IPS-18a (cell line): ENCODE measurements at regions not wholly inside any gene's neighbourhood (a gene's known extent, or its start where the extent isn't known, plus 50 kb on each side); places are given as distances from the start of the nearest gene placed in this dataset.

Experiments used
- H3K27ac ChIP-seq: one replicate; pipeline ENCODE4 v1.5.1; 2013; ENCODE audit warnings: low read length
- H3K27me3 ChIP-seq: one replicate; pipeline ENCODE4 v1.6.1; 2013; ENCODE audit warnings: mild to moderate bottlenecking, low read length; ENCODE audit not compliant: control insufficient read depth, insufficient read depth
- H3K36me3 ChIP-seq: one replicate; pipeline ENCODE4 v1.6.1; 2013; ENCODE audit warnings: low read depth, low read length; ENCODE audit not compliant: control insufficient read depth
- H3K4me1 ChIP-seq: one replicate; pipeline ENCODE4 v1.6.1; 2013; ENCODE audit warnings: low read depth, low read length; ENCODE audit not compliant: control insufficient read depth
- H3K4me3 ChIP-seq: one replicate; pipeline ENCODE4 v1.5.1; 2013; ENCODE audit warnings: low read length
- H3K9ac ChIP-seq: one replicate; pipeline ENCODE4 v1.6.1; 2013; ENCODE audit warnings: mild to moderate bottlenecking, low read length, moderate library complexity
- H3K9me3 ChIP-seq: one replicate; pipeline ENCODE4 v1.6.1; 2013; ENCODE audit warnings: low read depth, low read length; ENCODE audit not compliant: control insufficient read depth

DNA sequence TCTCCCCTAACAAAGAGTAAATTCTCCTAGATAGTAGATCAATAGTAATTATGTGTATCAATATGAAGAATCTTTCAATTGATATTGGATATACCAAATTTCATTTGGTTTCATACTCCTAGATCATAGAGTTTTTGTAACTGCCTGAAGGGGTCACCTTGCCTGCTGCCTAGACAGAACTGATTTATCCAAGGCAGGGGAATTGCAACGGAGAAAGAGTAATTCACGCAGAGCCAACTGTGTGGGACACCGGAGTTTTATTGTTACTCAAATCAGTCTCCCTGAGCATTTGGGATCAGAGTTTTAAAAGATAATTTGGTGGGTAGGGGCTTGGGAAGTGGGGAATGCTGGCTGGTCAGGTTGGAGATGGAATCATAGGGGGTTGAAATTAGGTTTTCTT is 92.2 kb upstream of the SLC8A1 start:
- Histone ChIP-seq H3K4me1 (peaks cover 17% of the 10 kb centered on the region), H3K9ac (no peak overlapping the region), H3K27me3 (no peaks in the 10 kb centered on the region), H3K27ac (no peak overlapping the region), H3K36me3 (no peaks in the 10 kb centered on the region), H3K4me3 (no peak overlapping the region), H3K9me3 (no peaks in the 10 kb centered on the region)

DNA sequence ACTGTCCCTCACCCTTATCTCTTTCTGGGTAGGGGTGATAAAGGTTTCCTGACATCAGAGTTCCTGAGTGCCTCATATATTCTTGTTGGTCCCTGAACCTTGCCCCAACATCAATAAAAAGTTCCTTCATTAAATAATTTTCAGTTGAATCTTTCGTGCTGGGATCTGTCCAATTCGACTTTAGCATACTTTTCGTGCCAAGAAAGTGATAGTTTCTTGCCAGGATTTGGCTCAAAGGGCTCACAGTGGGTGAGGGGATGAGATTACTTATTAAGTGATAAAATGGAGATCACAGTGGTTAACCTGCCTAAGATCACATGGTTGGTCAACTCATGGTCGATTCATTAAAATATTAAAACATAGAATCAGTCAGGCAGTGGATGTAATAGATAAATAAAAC is 93.8 kb upstream of the SLC8A1 start:
- H3K27ac ChIP-seq = no peak overlapping the region
- H3K9me3 ChIP-seq = no peaks in the 10 kb centered on the region
- no peaks in the 10 kb centered on the region for H3K36me3 ChIP-seq
- H3K4me3 ChIP-seq = no peak overlapping the region
- no peak overlapping the region for H3K9ac ChIP-seq
- H3K4me1 ChIP-seq = peaks cover 17% of the 10 kb centered on the region
- no peaks in the 10 kb centered on the region for H3K27me3 ChIP-seq

DNA sequence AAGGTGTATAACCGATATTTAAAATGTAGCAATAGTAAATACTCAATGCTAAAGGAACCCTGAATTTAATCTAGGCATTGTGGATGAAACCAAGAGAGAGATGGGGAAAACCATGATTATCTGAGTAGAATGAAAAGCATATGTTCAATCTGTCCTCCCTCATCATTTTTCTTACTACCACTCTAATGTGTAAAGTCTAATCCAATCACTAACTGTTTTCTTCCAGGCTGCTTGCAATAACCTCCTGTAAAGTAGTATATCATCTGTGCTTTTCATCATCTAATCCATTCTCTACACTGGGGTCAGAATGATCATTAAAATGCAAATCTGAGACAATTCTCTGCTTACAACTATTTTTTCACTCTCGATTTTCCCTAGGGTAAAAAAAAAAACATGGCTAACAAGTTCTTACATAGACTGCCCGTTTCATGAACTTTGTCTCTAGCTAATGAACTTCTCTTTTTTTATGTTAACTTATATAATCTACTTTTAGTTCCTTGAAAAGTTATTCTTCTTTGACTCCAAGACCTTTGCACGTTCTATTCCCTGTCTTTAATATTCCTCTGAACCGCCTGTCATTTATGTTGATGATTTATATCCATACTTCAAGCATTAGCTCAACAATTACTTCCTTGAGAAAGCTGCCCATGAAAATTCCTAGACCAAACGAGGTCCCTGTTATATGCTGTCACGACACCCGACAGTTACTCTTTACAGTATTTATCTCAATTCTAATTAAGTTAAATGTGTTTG is 94.7 kb upstream of the SLC8A1 start:
- Histone ChIP-seq H3K9me3 (no peaks in the 10 kb centered on the region), H3K27me3 (no peaks in the 10 kb centered on the region), H3K9ac (no peak overlapping the region)

DNA sequence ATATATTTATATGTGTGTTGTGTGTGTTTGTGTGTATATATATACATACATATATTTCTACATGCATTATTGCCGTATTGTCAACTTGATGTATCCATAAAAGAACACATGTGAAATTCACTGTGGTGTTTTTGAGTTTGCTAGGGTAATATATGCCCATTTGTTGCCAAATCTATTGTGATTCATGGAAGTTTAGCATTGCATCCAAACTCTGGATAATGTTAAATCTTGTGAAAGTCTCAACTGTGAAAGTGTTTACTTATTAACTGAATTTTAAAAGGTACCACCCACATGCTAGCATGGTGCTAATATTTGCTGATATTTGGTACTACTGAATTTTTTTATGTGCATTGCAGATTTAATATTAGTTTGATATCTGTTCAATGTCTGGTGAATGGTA is 96.6 kb upstream of the SLC8A1 start:
- Histone ChIP-seq H3K27me3 (no peaks in the 10 kb centered on the region), H3K4me3 (no peak overlapping the region), H3K36me3 (no peaks in the 10 kb centered on the region), H3K9me3 (no peaks in the 10 kb centered on the region), H3K27ac (no peak overlapping the region), H3K9ac (no peak overlapping the region), H3K4me1 (peaks cover 16% of the 10 kb centered on the region)

More for the DNA sequence above, 94.7 kb upstream of the SLC8A1 start:
- Histone ChIP-seq H3K4me3 (no peak overlapping the region), H3K4me1 (peaks cover 17% of the 10 kb centered on the region), H3K27ac (no peak overlapping the region), H3K36me3 (no peaks in the 10 kb centered on the region)

DNA sequence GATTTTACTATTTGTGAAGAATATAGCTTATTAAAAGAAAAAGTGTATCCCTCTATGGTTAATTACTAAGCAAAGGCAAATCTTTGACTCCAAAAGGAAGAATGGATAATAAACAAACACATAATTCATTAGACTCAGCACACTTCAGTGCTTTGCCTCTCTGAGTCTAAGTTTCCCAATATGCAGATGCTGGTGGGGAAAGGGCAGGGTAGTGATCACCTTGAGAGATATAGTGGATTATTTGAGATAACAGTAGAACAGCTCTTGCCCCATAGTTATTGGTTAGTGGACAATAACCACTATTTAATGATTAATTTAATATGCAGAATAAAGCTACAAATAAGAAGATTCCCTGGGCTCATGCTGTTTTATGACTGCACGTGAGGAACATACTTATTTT is 98.2 kb upstream of the SLC8A1 start:
- Histone ChIP-seq H3K4me1 (peaks cover under 1% of the 10 kb centered on the region), H3K27ac (no peak overlapping the region), H3K9ac (no peak overlapping the region), H3K27me3 (no peaks in the 10 kb centered on the region), H3K36me3 (no peaks in the 10 kb centered on the region), H3K4me3 (no peak overlapping the region), H3K9me3 (no peaks in the 10 kb centered on the region)

DNA sequence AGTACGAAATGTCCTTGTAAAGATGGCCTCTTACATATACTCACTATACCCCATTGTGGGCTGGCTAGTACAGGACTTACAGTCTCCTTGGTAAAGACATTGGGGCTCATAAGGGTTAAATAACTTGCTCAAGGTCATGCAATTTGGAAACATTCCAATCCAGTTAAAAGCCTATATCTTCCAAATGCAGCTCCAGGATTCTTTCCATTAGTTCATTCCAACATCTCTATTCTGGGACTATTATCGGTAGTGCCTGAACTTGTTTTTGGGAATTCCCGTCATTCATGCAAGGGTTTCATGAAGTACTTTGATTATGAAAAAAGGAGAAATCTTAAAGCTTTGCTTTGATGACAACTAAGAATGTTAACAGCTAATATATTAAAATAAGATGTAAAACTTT is 99.2 kb upstream of the SLC8A1 start:
- Histone ChIP-seq H3K36me3 (no peaks in the 10 kb centered on the region), H3K4me3 (no peak overlapping the region), H3K27me3 (no peaks in the 10 kb centered on the region), H3K27ac (no peak overlapping the region), H3K9ac (no peak overlapping the region), H3K9me3 (no peaks in the 10 kb centered on the region), H3K4me1 (no peaks in the 10 kb centered on the region)

DNA sequence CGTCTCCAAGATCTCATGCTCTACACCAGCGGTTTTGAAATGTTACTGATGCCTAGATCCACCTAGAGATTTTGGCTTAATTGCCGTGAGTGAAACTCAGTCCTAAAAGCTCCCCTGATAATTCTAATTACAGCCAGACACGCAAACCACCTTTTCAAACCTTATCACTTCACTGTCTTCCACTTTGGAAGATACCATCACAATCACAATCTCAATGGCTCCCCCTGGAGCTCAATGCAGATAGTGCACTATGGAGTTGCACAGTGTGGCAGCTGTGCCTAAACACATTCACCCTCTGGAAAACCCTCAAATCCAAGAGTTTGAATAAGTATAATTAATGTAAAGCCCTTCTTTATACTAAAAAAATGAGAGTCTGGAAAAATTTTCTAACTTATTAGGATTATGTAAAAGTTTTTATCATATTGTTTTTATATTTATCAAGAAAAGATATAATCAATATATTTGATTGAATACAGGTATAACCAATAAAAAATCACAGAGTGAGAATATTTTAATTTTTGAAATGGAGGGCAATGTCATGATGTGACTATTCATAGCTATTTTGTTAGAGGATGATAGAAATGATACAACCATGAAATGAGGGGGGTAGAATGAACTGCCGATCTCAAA is 102.9 kb upstream of the SLC8A1 start:
- Histone ChIP-seq H3K4me1 (no peaks in the 10 kb centered on the region), H3K9ac (no peak overlapping the region), H3K9me3 (no peaks in the 10 kb centered on the region), H3K4me3 (no peak overlapping the region), H3K36me3 (no peaks in the 10 kb centered on the region), H3K27me3 (no peaks in the 10 kb centered on the region), H3K27ac (no peak overlapping the region)

DNA sequence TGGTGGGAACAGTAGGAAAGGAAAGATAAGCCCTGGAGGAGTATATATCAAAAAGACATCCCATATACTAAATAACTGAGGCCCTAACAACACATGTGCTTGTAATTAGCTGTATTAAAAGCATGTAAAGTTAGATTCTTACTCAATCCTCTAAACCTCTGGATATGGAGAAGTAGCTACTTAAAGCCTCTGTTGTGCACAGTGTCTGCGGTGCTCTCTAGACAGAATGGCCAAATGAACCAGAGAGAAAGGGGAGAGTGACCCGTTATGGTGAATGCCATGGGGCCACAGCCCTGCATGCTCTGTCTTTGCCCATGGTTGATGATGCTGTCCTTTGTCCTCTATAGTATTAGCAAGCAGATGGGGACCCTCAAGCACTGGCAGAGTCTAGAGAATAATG is 104.4 kb upstream of the SLC8A1 start:
- H3K9ac ChIP-seq = no peak overlapping the region
- no peaks in the 10 kb centered on the region for H3K9me3 ChIP-seq
- no peaks in the 10 kb centered on the region for H3K27me3 ChIP-seq
- no peaks in the 10 kb centered on the region for H3K36me3 ChIP-seq
- no peak overlapping the region for H3K4me3 ChIP-seq
- no peaks in the 10 kb centered on the region for H3K4me1 ChIP-seq
- H3K27ac ChIP-seq = no peak overlapping the region

DNA sequence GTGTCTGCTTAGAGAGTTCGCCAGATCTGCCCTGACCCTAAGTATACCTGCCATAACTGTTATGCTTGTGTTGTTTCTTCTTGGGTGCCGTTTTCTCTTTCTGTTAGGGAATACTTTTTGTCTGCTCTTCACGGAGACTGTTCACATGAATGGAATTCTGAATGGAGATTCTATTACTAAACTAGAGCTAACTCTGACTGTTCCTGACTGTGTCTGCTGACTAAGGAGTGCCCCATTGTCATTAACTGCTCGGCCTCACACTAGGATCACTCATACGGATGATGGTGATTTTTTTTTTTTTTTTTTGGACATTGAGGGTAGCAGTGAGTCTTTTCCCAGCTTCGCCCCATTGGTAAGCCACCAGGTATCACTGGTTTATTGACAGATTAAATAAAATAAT is 104.8 kb upstream of the SLC8A1 start:
- H3K4me1 ChIP-seq = no peaks in the 10 kb centered on the region
- no peak overlapping the region for H3K27ac ChIP-seq
- H3K9ac ChIP-seq = no peak overlapping the region

DNA sequence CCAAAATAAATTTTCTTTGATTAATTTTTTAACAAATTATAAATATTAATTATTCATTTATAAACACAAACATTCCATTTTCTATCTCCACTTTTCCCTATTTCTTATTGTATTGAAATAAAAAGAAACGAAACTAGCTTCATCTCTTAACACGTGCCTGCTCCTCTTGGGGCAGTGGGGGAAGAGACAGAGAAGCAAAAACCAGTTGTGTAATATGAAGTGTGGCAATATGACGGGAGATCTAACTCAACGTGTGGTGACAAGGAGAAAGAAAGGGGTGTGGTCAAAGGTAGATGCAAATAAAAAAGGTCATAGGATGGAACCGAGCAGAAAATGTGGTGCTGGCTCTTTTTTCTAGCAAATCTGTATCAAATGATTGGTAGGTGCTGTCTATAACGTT is 106.9 kb upstream of the SLC8A1 start:
- H3K9me3 ChIP-seq = no peaks in the 10 kb centered on the region
- H3K27ac ChIP-seq = no peak overlapping the region
- no peak overlapping the region for H3K9ac ChIP-seq
- no peak overlapping the region for H3K4me3 ChIP-seq
- no peaks in the 10 kb centered on the region for H3K27me3 ChIP-seq
- no peaks in the 10 kb centered on the region for H3K36me3 ChIP-seq
- no peaks in the 10 kb centered on the region for H3K4me1 ChIP-seq

More for the DNA sequence above, 104.8 kb upstream of the SLC8A1 start:
- no peak overlapping the region for H3K4me3 ChIP-seq
- H3K36me3 ChIP-seq = no peaks in the 10 kb centered on the region
- H3K9me3 ChIP-seq = no peaks in the 10 kb centered on the region
- H3K27me3 ChIP-seq = no peaks in the 10 kb centered on the region

DNA sequence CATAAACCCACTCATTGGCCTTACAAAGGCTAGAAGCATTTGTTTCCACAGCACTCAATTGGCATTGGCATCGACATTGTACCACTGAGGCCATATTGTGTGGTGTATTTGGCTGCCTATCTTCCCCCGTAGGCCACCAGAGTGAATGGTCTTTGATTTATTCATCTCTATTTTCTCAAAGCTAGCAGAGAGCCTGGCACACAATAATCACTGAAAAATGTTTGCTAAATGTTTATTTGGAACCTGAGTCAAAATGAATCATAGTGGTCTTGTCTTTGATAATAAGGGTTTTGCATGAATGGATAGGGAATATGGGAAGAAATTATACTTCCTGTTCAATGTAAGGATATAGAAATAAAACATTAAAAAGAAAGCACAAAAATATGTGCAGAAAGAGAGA is 107.3 kb upstream of the SLC8A1 start:
- no peak overlapping the region for H3K9ac ChIP-seq
- no peaks in the 10 kb centered on the region for H3K27me3 ChIP-seq
- H3K4me1 ChIP-seq = no peaks in the 10 kb centered on the region
- H3K27ac ChIP-seq = no peak overlapping the region
- no peaks in the 10 kb centered on the region for H3K36me3 ChIP-seq
- H3K9me3 ChIP-seq = no peaks in the 10 kb centered on the region
- no peak overlapping the region for H3K4me3 ChIP-seq

DNA sequence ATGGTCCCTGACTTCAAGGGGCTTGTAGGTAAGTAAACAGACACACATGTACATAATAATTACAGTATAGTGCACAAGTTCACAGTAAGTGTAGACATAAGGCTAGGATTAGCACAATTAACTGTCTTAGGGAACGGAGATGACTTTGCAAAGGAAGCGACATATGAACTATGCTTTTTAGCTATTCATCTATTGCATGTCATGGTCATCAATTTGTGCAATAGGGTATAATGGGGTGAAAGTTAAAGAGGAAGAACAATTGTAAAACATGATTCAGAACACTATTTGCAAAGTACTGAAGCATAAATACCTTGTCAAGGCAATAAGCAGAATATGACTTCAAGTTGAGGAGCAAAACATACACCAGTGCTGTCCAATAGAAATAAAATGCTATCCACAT is 112.3 kb upstream of the SLC8A1 start:
- H3K27ac ChIP-seq = no peak overlapping the region
- H3K9ac ChIP-seq = no peak overlapping the region
- no peaks in the 10 kb centered on the region for H3K9me3 ChIP-seq
- H3K4me1 ChIP-seq = no peaks in the 10 kb centered on the region
- no peak overlapping the region for H3K4me3 ChIP-seq
- no peaks in the 10 kb centered on the region for H3K36me3 ChIP-seq
- no peaks in the 10 kb centered on the region for H3K27me3 ChIP-seq
